ENCODE measurements at regions not wholly inside any gene's neighbourhood (a gene's known extent, or its start where the extent isn't known, plus 50 kb on each side); places are given as distances from the start of the nearest gene placed in this dataset.

DNA sequence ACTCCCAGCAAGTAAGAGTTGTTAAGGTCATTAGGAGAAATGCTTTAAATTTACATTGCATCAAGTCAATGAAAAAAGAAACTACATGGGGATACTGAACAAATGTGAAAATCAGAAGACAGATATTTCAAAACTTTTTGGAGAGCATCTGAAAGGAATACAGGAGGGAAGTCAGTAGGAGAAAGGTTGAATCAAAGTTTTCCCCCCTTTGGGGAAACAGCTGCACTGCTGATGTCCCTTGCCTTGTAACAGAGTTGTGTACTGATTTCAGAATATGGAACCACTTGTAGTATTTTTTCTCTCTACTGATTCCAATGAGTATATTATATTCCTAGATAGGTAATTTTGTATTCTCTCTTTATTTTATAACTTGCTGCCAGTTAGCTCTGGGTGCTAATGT is 592.5 kb upstream of the ZEB2 start:
- DNase-seq: no peak
- Histone ChIP-seq H3K36me3 (ENCODE audit: insufficient read depth, low read length) (no peaks in the 10 kb centered on the region), H3K4me3 (ENCODE audit: low read length) (no peak overlapping the region), H3K9me3 (ENCODE audit: control insufficient read depth in 1 of 2, insufficient read depth in 1 of 2, low read length in 2 of 2) (no peaks in the 10 kb centered on the region), H3K4me1 (ENCODE audit: insufficient read depth, low read length) (no peaks in the 10 kb centered on the region), H3K27ac (ENCODE audit: low read depth in 1 of 2, low read length in 2 of 2) (no peak overlapping the region), H3K27me3 (ENCODE audit: control insufficient read depth in 1 of 2, insufficient read depth in 2 of 2, low read length in 2 of 2) (no peaks in the 10 kb centered on the region)
- ATAC-seq (ENCODE audit: poor library complexity): no peak
- Mint-ChIP-seq H3K27ac (no peak overlapping the region), H3K4me3 (no peak overlapping the region), H3K9me3 (peaks cover 2% of the 10 kb centered on the region), H3K4me1 (ENCODE audit: low read depth) (no peaks in the 10 kb centered on the region), H3K36me3 (ENCODE audit: low read depth) (no peaks in the 10 kb centered on the region), H3K27me3 (peaks cover 5% of the 10 kb centered on the region)
- no peak for TF ChIP-seq CTCF (IDR thresholded peaks at IDR 0.05)
- ChIA-PET CTCF (no interaction called here), POLR2A (no interaction called here)
- intact Hi-C loops (cut with DNase I, micrococcal nuclease): no loop called here

- Mint-ChIP-seq H3K4me1 (ENCODE audit: low read depth) (no peaks in the 10 kb centered on the region), H3K36me3 (ENCODE audit: low read depth) (no peaks in the 10 kb centered on the region), H3K27me3 (peaks cover 5% of the 10 kb centered on the region), H3K27ac (no peak overlapping the region), H3K9me3 (peaks cover 2% of the 10 kb centered on the region), H3K4me3 (no peak overlapping the region)
- Histone ChIP-seq H3K27ac (ENCODE audit: low read depth in 1 of 2, low read length in 2 of 2) (no peak overlapping the region), H3K4me3 (ENCODE audit: low read length) (no peak overlapping the region), H3K4me1 (ENCODE audit: insufficient read depth, low read length) (no peaks in the 10 kb centered on the region), H3K27me3 (ENCODE audit: control insufficient read depth in 1 of 2, insufficient read depth in 2 of 2, low read length in 2 of 2) (no peaks in the 10 kb centered on the region), H3K9me3 (ENCODE audit: control insufficient read depth in 1 of 2, insufficient read depth in 1 of 2, low read length in 2 of 2) (no peaks in the 10 kb centered on the region), H3K36me3 (ENCODE audit: insufficient read depth, low read length) (no peaks in the 10 kb centered on the region)
- intact Hi-C loops (cut with DNase I, micrococcal nuclease): no loop called here
- ChIA-PET POLR2A (no interaction called here), CTCF (no interaction called here)
- no peak for ATAC-seq (ENCODE audit: poor library complexity)
- TF ChIP-seq CTCF (IDR thresholded peaks at IDR 0.05): no peak
- DNase-seq: no peak
Measured at GRCh38 chr2:145110668-145111356, 590.9 kb upstream of the ZEB2 start.

- POLR2A ChIA-PET: no interaction called here
- H3K27me3 ChIP-seq (ENCODE audit: control insufficient read depth in 1 of 2, insufficient read depth in 2 of 2, low read length in 2 of 2): no peaks in the 10 kb centered on the region
- H3K27ac ChIP-seq (ENCODE audit: low read depth in 1 of 2, low read length in 2 of 2): no peak overlapping the region
- Mint-ChIP-seq H3K27me3 (peaks cover 5% of the 10 kb centered on the region), H3K27ac (no peak overlapping the region), H3K36me3 (ENCODE audit: low read depth) (no peaks in the 10 kb centered on the region), H3K4me1 (ENCODE audit: low read depth) (no peaks in the 10 kb centered on the region), H3K4me3 (no peak overlapping the region), H3K9me3 (peaks cover 2% of the 10 kb centered on the region)
- TF ChIP-seq CTCF (IDR thresholded peaks at IDR 0.05): no peak
- no peaks in the 10 kb centered on the region for H3K9me3 ChIP-seq (ENCODE audit: control insufficient read depth in 1 of 2, insufficient read depth in 1 of 2, low read length in 2 of 2)
- ATAC-seq (ENCODE audit: poor library complexity) (no peak), DNase-seq (no peak)
- H3K4me1 ChIP-seq (ENCODE audit: insufficient read depth, low read length): no peaks in the 10 kb centered on the region
- H3K4me3 ChIP-seq (ENCODE audit: low read length): no peak overlapping the region
- H3K36me3 ChIP-seq (ENCODE audit: insufficient read depth, low read length): no peaks in the 10 kb centered on the region
- CTCF ChIA-PET: no interaction called here
- intact Hi-C loops (cut with DNase I, micrococcal nuclease): no loop called here
Measured at GRCh38 chr2:145108959-145109710, 589.2 kb upstream of the ZEB2 start.
